ENCODE measurements at regions not wholly inside any gene's neighbourhood (a gene's known extent, or its start where the extent isn't known, plus 50 kb on each side); places are given as distances from the start of the nearest gene placed in this dataset.

GRCh38 chr4:85029453-85029852 lies 63.0 kb upstream of the WDFY3 start:
- TF ChIP-seq EZH2 (IDR thresholded peaks at IDR 0.05; ENCODE audit: insufficient read depth, poor library complexity, severe bottlenecking) = no peak
- no peak for TF ChIP-seq EZH2phosphoT487 (IDR thresholded peaks at IDR 0.05; ENCODE audit: insufficient read depth, low read depth)
